Suprapubic skin (tissue), 4 donors: ENCODE measurements at regions not wholly inside any gene's neighbourhood (a gene's known extent, or its start where the extent isn't known, plus 50 kb on each side); places are given as distances from the start of the nearest gene placed in this dataset.

Experiments
- DNase-seq, 2 donors: peaks; one replicate each; pipeline ENCODE4 v3.0.0-alpha.2; 2019; ENCODE audit warnings: low spot score in 2 of 2
- H3K27ac ChIP-seq: fragments of 200-600 bp; sonication (generic); one replicate; pipeline ENCODE4 v1.5.1; 2019
- H3K27me3 ChIP-seq: fragments of 200-600 bp; sonication (generic); one replicate; pipeline ENCODE4 v1.5.1; 2019
- H3K36me3 ChIP-seq: fragments of 200-600 bp; sonication (generic); one replicate; pipeline ENCODE4 v1.5.1; 2019
- H3K4me1 ChIP-seq: fragments of 200-600 bp; sonication (generic); one replicate; pipeline ENCODE4 v1.5.1; 2019
- H3K4me3 ChIP-seq: fragments of 200-600 bp; sonication (generic); one replicate; pipeline ENCODE4 v1.5.1; 2019; ENCODE audit warnings: mild to moderate bottlenecking
- H3K9me3 ChIP-seq: fragments of 200-600 bp; sonication (generic); one replicate; pipeline ENCODE4 v1.5.1; 2019
- EP300 ChIP-seq: sonication (generic); formaldehyde crosslinking; IDR thresholded peaks from one replicate; pipeline ENCODE4 v1.6.1; 2017; ENCODE audit warnings: antibody characterized with exemption
- POLR2A ChIP-seq, 2 donors: fragments of 450-650 bp; IDR thresholded peaks; one replicate each; pipeline ENCODE4 v1.6.1; 2017; ENCODE audit warnings: antibody characterized with exemption in 2 of 2, mild to moderate bottlenecking in 2 of 2, moderate library complexity in 2 of 2
- POLR2AphosphoS5 ChIP-seq, 3 donors: sonication (generic); formaldehyde crosslinking; IDR thresholded peaks; one replicate each; pipeline ENCODE4 v1.6.1; 2017; ENCODE audit warnings: antibody characterized with exemption in 3 of 3
- WGBS: methylation state at CpG from one replicate; pipeline ENCODE4 v1.1.5; 2018; 5-methylcytosine and 5-hydroxymethylcytosine counted together
- TF ChIP-seq, protein P1 (sequence below), 2 donors: fragments of 200-600 bp in 1 of 2; fragments of 450-650 bp in 1 of 2; sonication (generic) in 1 of 2; IDR thresholded peaks; one replicate each; pipeline ENCODE4 v1.5.1; 2016 to 2019; ENCODE audit warnings: antibody characterized with exemption in 2 of 2, mild to moderate bottlenecking in 1 of 2, moderate library complexity in 1 of 2

DNA sequence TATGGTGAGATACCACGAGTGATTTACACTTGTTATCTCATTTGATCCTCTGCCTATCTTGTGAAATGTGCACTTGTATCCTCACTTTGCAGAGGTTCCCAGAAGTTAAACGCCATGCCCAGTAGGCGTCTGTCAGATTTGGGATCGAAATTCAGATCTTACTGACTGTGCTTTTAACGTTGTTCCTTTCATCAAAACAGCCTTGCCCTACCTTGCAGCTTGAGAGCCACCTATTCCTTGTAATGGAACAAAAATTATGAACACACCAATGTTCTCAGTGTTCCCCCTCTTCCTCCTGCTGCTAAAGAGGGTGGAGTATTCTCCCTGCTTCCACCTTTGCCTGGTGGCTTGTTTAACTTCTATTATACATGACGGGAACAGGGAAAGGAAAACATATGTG lies 257.0 kb downstream of the MSX2 start:
- Histone ChIP-seq H3K9me3 (no peaks in the 10 kb centered on the region), H3K4me3 (no peak overlapping the region), H3K36me3 (no peaks in the 10 kb centered on the region), H3K27ac (no peak overlapping the region), H3K4me1 (no peaks in the 10 kb centered on the region), H3K27me3 (no peaks in the 10 kb centered on the region)
- no peak for DNase-seq
- 34% methylated on average over 6 of the region's 6 CpGs for WGBS
- TF ChIP-seq, protein P1, sequence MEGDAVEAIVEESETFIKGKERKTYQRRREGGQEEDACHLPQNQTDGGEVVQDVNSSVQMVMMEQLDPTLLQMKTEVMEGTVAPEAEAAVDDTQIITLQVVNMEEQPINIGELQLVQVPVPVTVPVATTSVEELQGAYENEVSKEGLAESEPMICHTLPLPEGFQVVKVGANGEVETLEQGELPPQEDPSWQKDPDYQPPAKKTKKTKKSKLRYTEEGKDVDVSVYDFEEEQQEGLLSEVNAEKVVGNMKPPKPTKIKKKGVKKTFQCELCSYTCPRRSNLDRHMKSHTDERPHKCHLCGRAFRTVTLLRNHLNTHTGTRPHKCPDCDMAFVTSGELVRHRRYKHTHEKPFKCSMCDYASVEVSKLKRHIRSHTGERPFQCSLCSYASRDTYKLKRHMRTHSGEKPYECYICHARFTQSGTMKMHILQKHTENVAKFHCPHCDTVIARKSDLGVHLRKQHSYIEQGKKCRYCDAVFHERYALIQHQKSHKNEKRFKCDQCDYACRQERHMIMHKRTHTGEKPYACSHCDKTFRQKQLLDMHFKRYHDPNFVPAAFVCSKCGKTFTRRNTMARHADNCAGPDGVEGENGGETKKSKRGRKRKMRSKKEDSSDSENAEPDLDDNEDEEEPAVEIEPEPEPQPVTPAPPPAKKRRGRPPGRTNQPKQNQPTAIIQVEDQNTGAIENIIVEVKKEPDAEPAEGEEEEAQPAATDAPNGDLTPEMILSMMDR (IDR thresholded peaks at IDR 0.05), result no peak
- TF ChIP-seq POLR2A (IDR thresholded peaks at IDR 0.05) (no peak), POLR2AphosphoS5 (IDR thresholded peaks at IDR 0.05) (no peak), EP300 (no peak)

DNA sequence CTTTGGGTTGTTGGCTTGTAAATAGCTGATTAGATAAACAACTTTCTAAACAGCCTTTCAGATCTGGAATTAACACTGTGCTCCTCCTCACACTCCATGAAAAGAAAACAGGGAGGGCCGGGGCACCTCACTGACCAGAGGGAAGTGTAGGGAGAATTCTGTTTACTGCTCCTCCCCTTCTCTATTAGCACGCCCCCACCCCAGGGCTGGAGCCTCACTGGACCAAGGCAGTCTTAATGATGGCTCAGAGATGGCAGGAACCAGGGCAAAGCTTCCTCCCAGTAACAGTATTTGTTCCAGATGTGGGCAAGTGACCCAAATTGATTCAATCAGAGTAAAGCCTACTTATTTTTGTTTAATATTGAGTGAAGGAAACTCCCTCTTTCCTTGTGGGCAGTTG lies 256.6 kb downstream of the MSX2 start:
- TF ChIP-seq, protein P1 (IDR thresholded peaks at IDR 0.05), result no peak
- TF ChIP-seq POLR2AphosphoS5 (IDR thresholded peaks at IDR 0.05) (no peak), EP300 (no peak), POLR2A (IDR thresholded peaks at IDR 0.05) (no peak)
- no peak overlapping the region for H3K27ac ChIP-seq
- WGBS, result 39% methylated on average over 2 of the region's 2 CpGs
- H3K9me3 ChIP-seq, result no peaks in the 10 kb centered on the region
- H3K36me3 ChIP-seq, result no peaks in the 10 kb centered on the region
- H3K4me1 ChIP-seq, result no peaks in the 10 kb centered on the region
- no peaks in the 10 kb centered on the region for H3K27me3 ChIP-seq
- DNase-seq, result no peak
- H3K4me3 ChIP-seq, result no peak overlapping the region

DNA sequence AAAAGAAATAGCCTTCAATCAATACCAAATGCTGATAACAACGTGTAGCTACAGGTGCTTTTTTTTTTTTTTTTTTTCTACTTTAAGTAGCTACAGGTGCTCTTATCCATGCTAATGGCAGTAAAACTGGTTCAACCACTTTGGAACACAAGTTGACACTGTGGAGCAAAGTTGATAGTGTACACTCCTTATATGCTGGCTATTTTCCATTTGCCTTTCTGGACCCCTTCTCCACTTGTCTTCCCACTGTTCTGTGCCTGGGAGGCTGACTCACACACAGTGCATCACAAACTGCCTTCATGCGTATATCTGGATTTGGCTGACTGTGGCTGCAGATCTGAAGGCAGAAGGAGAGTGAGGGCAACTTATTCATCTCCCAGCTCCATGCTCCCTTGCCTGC lies 247.9 kb downstream of the MSX2 start:
- Histone ChIP-seq H3K4me1 (no peaks in the 10 kb centered on the region), H3K27me3 (peaks cover 4% of the 10 kb centered on the region), H3K4me3 (no peak overlapping the region), H3K9me3 (peaks cover 5% of the 10 kb centered on the region), H3K27ac (no peak overlapping the region), H3K36me3 (no peaks in the 10 kb centered on the region)
- no peak for TF ChIP-seq POLR2AphosphoS5 (IDR thresholded peaks at IDR 0.05)
- no peak for TF ChIP-seq POLR2A (IDR thresholded peaks at IDR 0.05)
- TF ChIP-seq EP300, result no peak
- TF ChIP-seq, protein P1 (IDR thresholded peaks at IDR 0.05), result no peak
- no peak for DNase-seq
- WGBS, result 14% methylated on average over 2 of the region's 2 CpGs

DNA sequence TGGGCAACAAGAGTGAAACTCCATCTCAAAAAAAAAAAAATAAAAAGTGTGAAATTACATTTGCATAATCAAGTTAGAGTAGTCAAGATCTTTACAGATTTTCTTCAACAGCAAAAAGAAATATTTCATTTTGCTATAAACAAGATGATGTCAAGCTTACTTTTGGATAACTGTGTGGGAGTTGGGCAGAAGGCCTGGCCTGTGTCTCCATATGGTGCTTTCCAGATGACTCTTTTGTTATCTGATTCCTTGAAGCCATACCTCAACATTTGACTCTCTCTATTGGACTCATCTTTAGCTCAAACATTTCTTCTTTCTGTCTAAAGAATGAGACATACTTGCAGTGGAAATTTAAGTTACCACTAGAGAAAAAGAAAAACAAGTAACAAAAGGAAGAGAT lies 246.8 kb downstream of the MSX2 start:
- Histone ChIP-seq H3K4me1 (no peaks in the 10 kb centered on the region), H3K27ac (no peak overlapping the region), H3K27me3 (peaks cover 4% of the 10 kb centered on the region), H3K4me3 (no peak overlapping the region), H3K9me3 (peaks cover 14% of the 10 kb centered on the region), H3K36me3 (no peaks in the 10 kb centered on the region)
- no peak for DNase-seq
- TF ChIP-seq, protein P1 (IDR thresholded peaks at IDR 0.05), result no peak
- TF ChIP-seq POLR2A (IDR thresholded peaks at IDR 0.05) (no peak), POLR2AphosphoS5 (IDR thresholded peaks at IDR 0.05) (no peak), EP300 (no peak)

DNA sequence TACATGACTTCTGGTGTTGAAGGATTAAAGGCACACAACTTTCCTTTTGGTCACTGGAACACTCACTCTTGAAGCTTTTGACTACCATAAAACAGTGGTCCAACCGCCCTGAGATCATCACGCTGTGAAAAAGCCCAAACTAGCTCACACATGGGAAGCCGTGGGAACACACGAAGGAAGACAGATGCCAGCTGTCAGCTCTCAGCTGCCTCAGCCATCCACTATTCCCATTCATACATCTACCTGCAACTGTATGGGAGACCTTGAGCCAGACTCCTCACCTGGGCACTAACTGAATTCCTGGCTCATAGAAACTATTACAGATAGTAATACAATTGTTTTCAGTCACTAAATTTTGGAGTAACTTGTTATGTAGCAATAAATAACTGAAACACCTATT lies 246.1 kb downstream of the MSX2 start:
- no peaks in the 10 kb centered on the region for H3K4me1 ChIP-seq
- no peak overlapping the region for H3K4me3 ChIP-seq
- DNase-seq, result no peak
- no peak overlapping the region for H3K27ac ChIP-seq
- peaks cover 18% of the 10 kb centered on the region for H3K9me3 ChIP-seq
- 77% methylated on average over 4 of the region's 4 CpGs for WGBS
- peaks cover 4% of the 10 kb centered on the region for H3K27me3 ChIP-seq
- no peaks in the 10 kb centered on the region for H3K36me3 ChIP-seq
- TF ChIP-seq EP300, result no peak
- no peak for TF ChIP-seq POLR2A (IDR thresholded peaks at IDR 0.05)
- TF ChIP-seq POLR2AphosphoS5 (IDR thresholded peaks at IDR 0.05), result no peak
- TF ChIP-seq, protein P1 (IDR thresholded peaks at IDR 0.05), result no peak
